ENCODE measurements at regions not wholly inside any gene's neighbourhood (a gene's known extent, or its start where the extent isn't known, plus 50 kb on each side); places are given as distances from the start of the nearest gene placed in this dataset.

DNA sequence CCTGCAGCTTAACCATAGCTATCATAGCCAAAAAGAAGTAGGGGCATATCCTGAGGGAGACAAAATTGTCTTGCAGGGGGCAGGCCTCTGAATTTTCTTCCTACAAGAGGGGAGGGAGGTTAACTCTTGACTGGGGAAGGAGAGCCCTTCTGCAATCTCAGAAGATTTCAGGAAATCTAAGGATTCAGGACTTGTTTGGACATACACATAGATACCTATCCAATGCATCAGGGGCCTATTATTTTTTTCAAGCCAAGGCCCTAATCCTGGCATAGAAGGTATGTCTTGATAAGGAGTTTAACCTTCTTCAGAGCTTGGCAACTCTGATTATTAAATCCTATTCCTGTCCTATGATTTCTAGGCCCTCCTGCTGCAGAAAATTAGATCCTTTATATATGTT lies 375.1 kb upstream of the ACTBL2 start:
- Mint-ChIP-seq H3K4me3 (ENCODE audit: low read depth) (no peak overlapping the region), H3K27me3 (no peaks in the 10 kb centered on the region), H3K9me3 (ENCODE audit: low read depth) (no peaks in the 10 kb centered on the region), H3K4me1 (ENCODE audit: low read depth) (peaks cover 10% of the 10 kb centered on the region), H3K27ac (no peak overlapping the region), H3K36me3 (ENCODE audit: insufficient read depth) (no peaks in the 10 kb centered on the region)
- DNase-seq (ENCODE audit: low spot score, unreplicated experiment): no peak
- TF ChIP-seq, protein P1, sequence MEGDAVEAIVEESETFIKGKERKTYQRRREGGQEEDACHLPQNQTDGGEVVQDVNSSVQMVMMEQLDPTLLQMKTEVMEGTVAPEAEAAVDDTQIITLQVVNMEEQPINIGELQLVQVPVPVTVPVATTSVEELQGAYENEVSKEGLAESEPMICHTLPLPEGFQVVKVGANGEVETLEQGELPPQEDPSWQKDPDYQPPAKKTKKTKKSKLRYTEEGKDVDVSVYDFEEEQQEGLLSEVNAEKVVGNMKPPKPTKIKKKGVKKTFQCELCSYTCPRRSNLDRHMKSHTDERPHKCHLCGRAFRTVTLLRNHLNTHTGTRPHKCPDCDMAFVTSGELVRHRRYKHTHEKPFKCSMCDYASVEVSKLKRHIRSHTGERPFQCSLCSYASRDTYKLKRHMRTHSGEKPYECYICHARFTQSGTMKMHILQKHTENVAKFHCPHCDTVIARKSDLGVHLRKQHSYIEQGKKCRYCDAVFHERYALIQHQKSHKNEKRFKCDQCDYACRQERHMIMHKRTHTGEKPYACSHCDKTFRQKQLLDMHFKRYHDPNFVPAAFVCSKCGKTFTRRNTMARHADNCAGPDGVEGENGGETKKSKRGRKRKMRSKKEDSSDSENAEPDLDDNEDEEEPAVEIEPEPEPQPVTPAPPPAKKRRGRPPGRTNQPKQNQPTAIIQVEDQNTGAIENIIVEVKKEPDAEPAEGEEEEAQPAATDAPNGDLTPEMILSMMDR (IDR thresholded peaks at IDR 0.05; ENCODE audit: unreplicated experiment): no peak

DNA sequence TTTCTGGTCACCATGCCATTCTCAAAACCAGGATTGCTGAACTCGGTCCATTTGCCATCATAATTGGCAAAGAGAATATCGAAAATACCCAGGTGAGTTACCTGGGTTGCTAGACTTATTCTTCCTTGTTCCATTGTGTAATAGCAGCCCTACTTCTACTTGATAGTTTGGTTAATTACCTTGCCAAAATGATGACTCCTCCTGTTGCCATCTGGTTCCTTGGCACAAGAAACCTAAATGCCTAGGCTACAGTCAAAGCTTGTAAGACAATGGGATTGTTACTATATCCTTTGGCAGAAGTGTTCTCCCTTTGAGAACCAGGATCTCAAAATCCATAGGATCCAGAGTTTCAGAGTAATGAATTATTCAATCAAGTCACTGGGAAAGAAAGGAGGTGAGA lies 373.2 kb upstream of the ACTBL2 start:
- Mint-ChIP-seq H3K27ac (no peak overlapping the region), H3K36me3 (ENCODE audit: insufficient read depth) (no peaks in the 10 kb centered on the region), H3K4me1 (ENCODE audit: low read depth) (peaks cover 4% of the 10 kb centered on the region), H3K4me3 (ENCODE audit: low read depth) (no peak overlapping the region), H3K9me3 (ENCODE audit: low read depth) (no peaks in the 10 kb centered on the region), H3K27me3 (no peaks in the 10 kb centered on the region)
- TF ChIP-seq, protein P1 (IDR thresholded peaks at IDR 0.05; ENCODE audit: unreplicated experiment): no peak
- no peak for DNase-seq (ENCODE audit: low spot score, unreplicated experiment)

DNA sequence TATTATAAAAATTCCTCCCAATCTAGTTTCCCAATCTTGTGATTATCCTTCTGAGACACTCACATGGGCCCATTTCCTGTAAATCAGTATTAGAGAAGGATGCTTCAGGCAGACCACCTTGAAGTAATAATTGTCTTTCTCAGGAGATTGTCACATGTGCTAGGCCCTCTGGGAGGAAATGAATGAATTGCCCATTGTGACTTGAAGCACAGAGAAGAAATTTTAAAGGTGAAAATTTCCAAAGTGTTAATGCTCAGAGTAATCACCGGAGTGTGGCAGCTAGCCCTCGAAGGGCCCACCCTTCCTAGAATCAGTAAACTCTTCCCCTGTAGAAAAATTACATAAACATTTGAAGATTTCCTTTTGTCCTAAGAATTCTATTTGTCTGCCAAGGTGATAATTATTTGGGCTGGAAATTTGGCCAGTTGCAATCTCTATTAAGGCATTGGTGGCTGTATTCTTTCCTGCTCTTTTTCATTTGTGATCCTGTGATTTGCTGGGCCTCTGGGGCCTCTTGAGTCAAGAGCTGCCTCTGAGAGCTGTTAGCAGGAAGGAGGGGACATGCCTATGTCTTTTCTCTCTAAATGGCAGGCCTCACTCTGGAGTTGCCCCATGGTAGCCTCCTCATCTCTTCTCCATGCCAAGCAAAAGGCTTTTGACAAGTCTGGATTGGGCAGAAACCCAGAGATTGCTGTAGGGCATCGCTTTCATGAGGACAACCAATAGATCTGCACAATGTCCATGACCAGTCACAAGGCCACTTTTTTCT lies 371.5 kb upstream of the ACTBL2 start:
- Mint-ChIP-seq H3K4me3 (ENCODE audit: low read depth) (no peak overlapping the region), H3K4me1 (ENCODE audit: low read depth) (no peaks in the 10 kb centered on the region), H3K9me3 (ENCODE audit: low read depth) (no peaks in the 10 kb centered on the region), H3K27ac (no peak overlapping the region), H3K27me3 (no peaks in the 10 kb centered on the region), H3K36me3 (ENCODE audit: insufficient read depth) (no peaks in the 10 kb centered on the region)
- no peak for DNase-seq (ENCODE audit: low spot score, unreplicated experiment)
- TF ChIP-seq, protein P1 (IDR thresholded peaks at IDR 0.05; ENCODE audit: unreplicated experiment): no peak

DNA sequence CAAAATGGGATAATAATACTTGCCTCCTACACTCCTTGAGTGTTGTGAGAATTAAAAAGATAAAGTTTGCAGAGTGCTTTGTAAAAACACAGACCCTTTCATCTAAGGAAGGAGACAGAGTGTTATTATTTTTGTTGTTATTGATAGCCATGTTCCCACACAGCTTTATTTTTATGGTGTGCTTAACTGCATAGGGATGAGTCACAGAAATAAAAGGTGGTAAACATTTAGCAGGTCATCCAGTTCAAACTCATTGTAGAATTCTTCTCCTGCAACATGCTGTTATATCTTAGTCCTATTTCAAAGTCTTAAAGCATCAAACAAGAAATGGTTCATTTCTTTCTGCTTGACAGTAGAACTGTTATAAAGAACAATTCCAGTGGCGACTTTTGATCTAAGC lies 367.5 kb upstream of the ACTBL2 start:
- Mint-ChIP-seq H3K27ac (no peak overlapping the region), H3K36me3 (ENCODE audit: insufficient read depth) (no peaks in the 10 kb centered on the region), H3K4me1 (ENCODE audit: low read depth) (no peaks in the 10 kb centered on the region), H3K9me3 (ENCODE audit: low read depth) (no peaks in the 10 kb centered on the region), H3K4me3 (ENCODE audit: low read depth) (no peak overlapping the region), H3K27me3 (no peaks in the 10 kb centered on the region)
- TF ChIP-seq, protein P1 (IDR thresholded peaks at IDR 0.05; ENCODE audit: unreplicated experiment): no peak
- no peak for DNase-seq (ENCODE audit: low spot score, unreplicated experiment)

DNA sequence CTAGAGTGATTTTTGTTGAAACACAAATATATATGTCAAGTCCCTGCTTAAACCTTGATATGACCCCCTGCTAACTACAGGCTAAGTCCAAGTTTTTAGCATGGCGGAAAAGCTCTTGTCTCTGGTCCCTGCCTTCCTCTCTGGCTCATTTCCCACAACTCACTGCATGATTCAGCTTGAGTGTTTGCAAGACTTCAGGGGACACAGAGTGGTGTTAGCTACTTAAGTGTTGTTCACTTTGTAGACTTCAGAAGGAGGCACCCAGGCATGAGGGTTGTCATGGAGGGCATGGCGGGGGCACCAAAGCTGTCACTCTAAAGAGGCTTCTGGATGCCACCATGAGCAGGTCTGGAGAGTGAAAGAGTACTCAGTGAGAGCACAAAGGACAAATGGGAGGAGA lies 362.4 kb upstream of the ACTBL2 start:
- H3K27ac Mint-ChIP-seq: no peak overlapping the region
- no peaks in the 10 kb centered on the region for H3K27me3 Mint-ChIP-seq
- H3K4me3 Mint-ChIP-seq (ENCODE audit: low read depth): no peak overlapping the region
- no peaks in the 10 kb centered on the region for H3K36me3 Mint-ChIP-seq (ENCODE audit: insufficient read depth)
- TF ChIP-seq, protein P1 (IDR thresholded peaks at IDR 0.05; ENCODE audit: unreplicated experiment): no peak
- H3K9me3 Mint-ChIP-seq (ENCODE audit: low read depth): no peaks in the 10 kb centered on the region
- H3K4me1 Mint-ChIP-seq (ENCODE audit: low read depth): peaks cover 2% of the 10 kb centered on the region
- DNase-seq (ENCODE audit: low spot score, unreplicated experiment): no peak
